Epithelial cell of esophagus (primary cell): ENCODE measurements at regions not wholly inside any gene's neighbourhood (a gene's known extent, or its start where the extent isn't known, plus 50 kb on each side); places are given as distances from the start of the nearest gene placed in this dataset.
"Not testable (repeated sequence)": the region's sequence is repeated elsewhere in the genome, so short reads cannot be mapped to it uniquely, and the experiment has no call there.

Source experiments
- DNase-seq: peaks from one replicate; pipeline ENCODE4 v3.0.0; 2010; ENCODE audit warnings: low read depth
- H3K4me3 ChIP-seq: 2 replicates; pipeline ENCODE4 v1.5.1; 2011; ENCODE audit warnings: mild to moderate bottlenecking, low read length, control low read depth
- CTCF ChIP-seq: IDR thresholded peaks from 2 replicates; pipeline ENCODE4 v1.5.1; 2011; ENCODE audit warnings: low read depth, mild to moderate bottlenecking, low read length, control low read depth, inconsistent platforms; ENCODE audit not compliant: insufficient read depth; ENCODE audit errors: missing control alignments

- no peak for TF ChIP-seq CTCF
- DNase-seq: no peak
- no peak overlapping the region for H3K4me3 ChIP-seq
These were observed 433.4 kb upstream of the TNC start for GRCh38 chr9:115551396-115551795.

GRCh38 chr9:115553060-115553773 is 435.3 kb upstream of the TNC start:
- DNase-seq: no peak
- no peak for TF ChIP-seq CTCF
- no peak overlapping the region for H3K4me3 ChIP-seq

- no peak overlapping the region for H3K4me3 ChIP-seq
- DNase-seq: no peak
- no peak for TF ChIP-seq CTCF
These were observed 438.5 kb upstream of the TNC start for GRCh38 chr9:115556432-115556831.

- H3K4me3 ChIP-seq: no peak overlapping the region
- no peak for TF ChIP-seq CTCF
- no peak for DNase-seq
These were observed 457.2 kb upstream of the TNC start for GRCh38 chr9:115575147-115575546.

GRCh38 chr9:115585458-115585857 is 467.5 kb upstream of the TNC start:
- DNase-seq, H3K4me3 ChIP-seq: not testable (repeated sequence)

GRCh38 chr9:115587310-115587709 is 469.4 kb upstream of the TNC start:
- H3K4me3 ChIP-seq: no peak overlapping the region
- DNase-seq: no peak
- TF ChIP-seq CTCF: no peak

- no peak for TF ChIP-seq CTCF
These were observed 472.1 kb upstream of the TNC start for GRCh38 chr9:115590011-115590410.

More at GRCh38 chr9:115590011-115590410, 472.1 kb upstream of the TNC start:
- no peak overlapping the region for H3K4me3 ChIP-seq
- DNase-seq: peak; percentile 75
